ENCODE measurements at regions not wholly inside any gene's neighbourhood (a gene's known extent, or its start where the extent isn't known, plus 50 kb on each side); places are given as distances from the start of the nearest gene placed in this dataset.

GRCh38 chr9:13395156-13395555 lies 115.7 kb upstream of the MPDZ start (continued):
- TF ChIP-seq CTCF (conservative IDR thresholded peaks at IDR 0.05; ENCODE audit: low read depth in 2 of 2) (no peak), CREB1 (CRISPR knock-in tag; IDR thresholded peaks at IDR 0.05; ENCODE audit: low read depth) (no peak), EZH2 (IDR thresholded peaks at IDR 0.05; ENCODE audit: low read depth, unreplicated experiment) (no peak), ZNF331 (CRISPR knock-in tag; IDR thresholded peaks at IDR 0.05; ENCODE audit: low read depth) (no peak), REST (IDR thresholded peaks at IDR 0.05; ENCODE audit: unreplicated experiment) (no peak)

GRCh38 chr9:13388157-13388556 lies 108.7 kb upstream of the MPDZ start:
- no peaks in the 10 kb centered on the region for H3K9me2 ChIP-seq (ENCODE audit: insufficient read depth)
- peaks cover 13% of the 10 kb centered on the region; the same call in 2 of the 3 replicates for H3K36me3 Mint-ChIP-seq (ENCODE audit: low read depth)
- ATAC-seq (no peak), DNase-seq (ENCODE audit: low spot score) (no peak)
- H3K4me3 ChIP-seq, result no peak overlapping the region
- H4K20me1 ChIP-seq (replicated peaks; ENCODE audit: insufficient read depth), result no peaks in the 10 kb centered on the region
- no peak overlapping the region for H2AFZ ChIP-seq
- H3K36me3 ChIP-seq (ENCODE audit: insufficient read depth), result no peaks in the 10 kb centered on the region; the same call in 1 of the 2 replicates
- H3K79me2 ChIP-seq (replicated peaks; ENCODE audit: insufficient read depth), result no peaks in the 10 kb centered on the region
- H3K4me3 Mint-ChIP-seq, result no peak overlapping the region
- no peak overlapping the region for H3K4me2 ChIP-seq
- no peaks in the 10 kb centered on the region for H3F3A ChIP-seq (replicated peaks; ENCODE audit: low read depth)
- H3K9me3 Mint-ChIP-seq, result peaks cover 41% of the 10 kb centered on the region
- no peak overlapping the region for H3K27ac ChIP-seq (ENCODE audit: low read depth)
- no peaks in the 10 kb centered on the region for H3K4me1 Mint-ChIP-seq
- H3K4me1 ChIP-seq (ENCODE audit: insufficient read depth), result no peaks in the 10 kb centered on the region
- H3K27ac Mint-ChIP-seq, result no peak overlapping the region
- no peaks in the 10 kb centered on the region for H3K27me3 ChIP-seq (ENCODE audit: insufficient read depth)
- H3K27me3 Mint-ChIP-seq (ENCODE audit: insufficient read depth, low read depth, poor library complexity), result no peaks in the 10 kb centered on the region
- TF ChIP-seq ZNF331 (CRISPR knock-in tag; IDR thresholded peaks at IDR 0.05; ENCODE audit: low read depth) (no peak), EZH2phosphoT487 (IDR thresholded peaks at IDR 0.05; ENCODE audit: unreplicated experiment) (no peak), ZNF462 (CRISPR knock-in tag; IDR thresholded peaks at IDR 0.05) (no peak), ETS1 (IDR thresholded peaks at IDR 0.05) (no peak), REST (IDR thresholded peaks at IDR 0.05; ENCODE audit: unreplicated experiment) (no peak)

Data from GM23338 (cell line).